ENCODE measurements at regions not wholly inside any gene's neighbourhood (a gene's known extent, or its start where the extent isn't known, plus 50 kb on each side); places are given as distances from the start of the nearest gene placed in this dataset.

DNA sequence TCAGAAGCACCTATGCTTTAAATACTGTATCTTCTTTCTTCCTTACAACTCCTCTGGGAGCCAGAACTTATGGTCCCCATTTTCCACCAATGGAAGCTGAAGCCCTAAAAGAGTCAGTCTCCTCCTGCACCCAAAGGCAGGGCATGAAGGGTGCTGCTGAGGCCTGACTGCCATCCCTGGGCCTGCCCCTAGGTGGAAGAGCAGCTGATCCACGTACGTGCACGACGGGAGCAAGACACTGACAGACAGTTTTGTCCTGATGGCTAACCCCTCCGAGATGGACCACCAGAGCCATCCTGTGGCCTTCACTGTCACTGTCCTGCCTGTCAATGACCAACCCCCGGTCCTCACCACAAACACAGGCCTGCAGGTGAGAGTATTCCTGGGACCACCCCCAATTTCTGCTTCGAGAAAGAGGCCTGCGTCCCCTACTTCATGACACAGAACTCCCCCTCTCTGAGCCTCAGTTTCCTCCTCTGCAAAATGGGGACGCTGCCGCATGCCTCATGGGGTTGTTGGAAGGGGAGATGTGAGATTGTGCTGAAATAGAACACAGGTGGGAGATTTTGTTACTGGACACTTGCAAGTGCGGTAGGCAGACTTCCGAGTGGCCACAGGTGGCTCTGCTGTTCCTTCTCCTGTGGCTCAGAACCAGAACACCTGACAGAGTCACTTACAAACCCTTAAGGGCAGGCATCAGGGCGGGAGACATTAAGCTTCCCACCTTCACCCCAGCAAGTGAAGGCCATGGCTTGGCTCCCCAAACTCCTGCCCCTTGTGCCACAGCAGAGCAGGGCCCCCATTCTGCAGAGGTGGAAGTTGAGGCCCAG, 175.4 kb downstream of the TBC1D2B start:
- TF ChIP-seq, protein P1, sequence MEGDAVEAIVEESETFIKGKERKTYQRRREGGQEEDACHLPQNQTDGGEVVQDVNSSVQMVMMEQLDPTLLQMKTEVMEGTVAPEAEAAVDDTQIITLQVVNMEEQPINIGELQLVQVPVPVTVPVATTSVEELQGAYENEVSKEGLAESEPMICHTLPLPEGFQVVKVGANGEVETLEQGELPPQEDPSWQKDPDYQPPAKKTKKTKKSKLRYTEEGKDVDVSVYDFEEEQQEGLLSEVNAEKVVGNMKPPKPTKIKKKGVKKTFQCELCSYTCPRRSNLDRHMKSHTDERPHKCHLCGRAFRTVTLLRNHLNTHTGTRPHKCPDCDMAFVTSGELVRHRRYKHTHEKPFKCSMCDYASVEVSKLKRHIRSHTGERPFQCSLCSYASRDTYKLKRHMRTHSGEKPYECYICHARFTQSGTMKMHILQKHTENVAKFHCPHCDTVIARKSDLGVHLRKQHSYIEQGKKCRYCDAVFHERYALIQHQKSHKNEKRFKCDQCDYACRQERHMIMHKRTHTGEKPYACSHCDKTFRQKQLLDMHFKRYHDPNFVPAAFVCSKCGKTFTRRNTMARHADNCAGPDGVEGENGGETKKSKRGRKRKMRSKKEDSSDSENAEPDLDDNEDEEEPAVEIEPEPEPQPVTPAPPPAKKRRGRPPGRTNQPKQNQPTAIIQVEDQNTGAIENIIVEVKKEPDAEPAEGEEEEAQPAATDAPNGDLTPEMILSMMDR (IDR thresholded peaks at IDR 0.05), result no peak
- no peak for TF ChIP-seq POLR2A (IDR thresholded peaks at IDR 0.05)

Data from heart left ventricle (tissue), 13 donors.